IPS-20b (cell line): ENCODE measurements at regions not wholly inside any gene's neighbourhood (a gene's known extent, or its start where the extent isn't known, plus 50 kb on each side); places are given as distances from the start of the nearest gene placed in this dataset.

Experiments
- H3K27ac ChIP-seq: one replicate; pipeline ENCODE4 v1.5.1; 2013; ENCODE audit warnings: low read length
- H3K27me3 ChIP-seq: 2 replicates; pipeline ENCODE4 v1.6.1; 2013; ENCODE audit warnings: mild to moderate bottlenecking, low read length, inconsistent platforms; ENCODE audit not compliant: insufficient read depth
- H3K36me3 ChIP-seq: 2 replicates; pipeline ENCODE4 v1.6.1; 2013; ENCODE audit warnings: low read depth, mild to moderate bottlenecking, inconsistent platforms, low read length, moderate library complexity; ENCODE audit not compliant: insufficient read depth
- H3K4me1 ChIP-seq: 2 replicates; pipeline ENCODE4 v1.6.1; 2013; ENCODE audit warnings: mild to moderate bottlenecking, control low read depth, inconsistent platforms, low read length, moderate library complexity; ENCODE audit not compliant: insufficient read depth
- H3K4me3 ChIP-seq: 2 replicates; pipeline ENCODE4 v1.5.1; 2013; ENCODE audit warnings: mild to moderate bottlenecking, low read length, inconsistent platforms
- H3K9ac ChIP-seq: 2 replicates; pipeline ENCODE4 v1.6.1; 2013; ENCODE audit warnings: low read depth, mild to moderate bottlenecking, inconsistent platforms, low read length, moderate library complexity
- H3K9me3 ChIP-seq: 2 replicates; pipeline ENCODE4 v1.6.1; 2013; ENCODE audit warnings: mild to moderate bottlenecking, low read depth, low read length, inconsistent platforms; ENCODE audit not compliant: insufficient read depth

- Histone ChIP-seq H3K27ac (no peak overlapping the region), H3K36me3 (no peaks in the 10 kb centered on the region), H3K9ac (no peak overlapping the region), H3K9me3 (no peaks in the 10 kb centered on the region), H3K4me1 (peaks cover 17% of the 10 kb centered on the region; the same call in 1 of the 2 replicates), H3K4me3 (no peak overlapping the region), H3K27me3 (no peaks in the 10 kb centered on the region)
Observed at GRCh38 chr18:8977166-8977565, 125.3 kb upstream of the NDUFV2 start.

GRCh38 chr18:8977701-8978100, 124.8 kb upstream of the NDUFV2 start:
- H3K27ac ChIP-seq, result no peak overlapping the region

GRCh38 chr18:8978394-8978793, 124.1 kb upstream of the NDUFV2 start:
- H3K4me1 ChIP-seq, result peaks cover 17% of the 10 kb centered on the region; the same call in 1 of the 2 replicates
- H3K4me3 ChIP-seq, result no peak overlapping the region
- H3K9me3 ChIP-seq, result no peaks in the 10 kb centered on the region
- no peaks in the 10 kb centered on the region for H3K27me3 ChIP-seq
- no peak overlapping the region for H3K27ac ChIP-seq
- H3K9ac ChIP-seq, result no peak overlapping the region
- H3K36me3 ChIP-seq, result no peaks in the 10 kb centered on the region

More at GRCh38 chr18:8977701-8978100, 124.8 kb upstream of the NDUFV2 start:
- Histone ChIP-seq H3K27me3 (no peaks in the 10 kb centered on the region), H3K4me1 (peaks cover 17% of the 10 kb centered on the region; the same call in 1 of the 2 replicates), H3K9ac (no peak overlapping the region), H3K36me3 (no peaks in the 10 kb centered on the region), H3K4me3 (no peak overlapping the region), H3K9me3 (no peaks in the 10 kb centered on the region)

GRCh38 chr18:8979258-8979988, 123.1 kb upstream of the NDUFV2 start:
- Histone ChIP-seq H3K27me3 (no peaks in the 10 kb centered on the region), H3K9ac (no peak overlapping the region), H3K36me3 (no peaks in the 10 kb centered on the region), H3K27ac (no peak overlapping the region), H3K4me1 (peaks cover 17% of the 10 kb centered on the region; the same call in 1 of the 2 replicates), H3K9me3 (no peaks in the 10 kb centered on the region), H3K4me3 (no peak overlapping the region)

GRCh38 chr18:8980496-8980895, 122.0 kb upstream of the NDUFV2 start:
- Histone ChIP-seq H3K9me3 (no peaks in the 10 kb centered on the region), H3K9ac (no peak overlapping the region), H3K4me3 (no peak overlapping the region), H3K27ac (no peak overlapping the region), H3K36me3 (no peaks in the 10 kb centered on the region), H3K27me3 (no peaks in the 10 kb centered on the region), H3K4me1 (peaks cover 17% of the 10 kb centered on the region; the same call in 1 of the 2 replicates)

- Histone ChIP-seq H3K4me3 (peak overlapping the region; percentile 24; the same call in 1 of the 2 replicates), H3K9ac (no peak overlapping the region), H3K27me3 (no peaks in the 10 kb centered on the region), H3K27ac (no peak overlapping the region), H3K9me3 (no peaks in the 10 kb centered on the region), H3K4me1 (peaks cover 17% of the 10 kb centered on the region; the same call in 1 of the 2 replicates), H3K36me3 (no peaks in the 10 kb centered on the region)
Observed at GRCh38 chr18:8980918-8981317, 121.6 kb upstream of the NDUFV2 start.

GRCh38 chr18:8982416-8983183, 119.9 kb upstream of the NDUFV2 start:
- Histone ChIP-seq H3K27ac (no peak overlapping the region), H3K27me3 (no peaks in the 10 kb centered on the region)

GRCh38 chr18:8983195-8983594, 119.3 kb upstream of the NDUFV2 start:
- Histone ChIP-seq H3K9ac (no peak overlapping the region), H3K27me3 (no peaks in the 10 kb centered on the region), H3K4me1 (peaks cover 10% of the 10 kb centered on the region; the same call in 1 of the 2 replicates), H3K4me3 (no peak overlapping the region), H3K9me3 (no peaks in the 10 kb centered on the region), H3K36me3 (no peaks in the 10 kb centered on the region), H3K27ac (no peak overlapping the region)

More at GRCh38 chr18:8982416-8983183, 119.9 kb upstream of the NDUFV2 start:
- no peaks in the 10 kb centered on the region for H3K36me3 ChIP-seq
- no peaks in the 10 kb centered on the region for H3K9me3 ChIP-seq
- H3K4me1 ChIP-seq, result peaks cover 10% of the 10 kb centered on the region; the same call in 1 of the 2 replicates
- no peak overlapping the region for H3K4me3 ChIP-seq
- H3K9ac ChIP-seq, result no peak overlapping the region

- Histone ChIP-seq H3K36me3 (no peaks in the 10 kb centered on the region), H3K27ac (no peak overlapping the region), H3K4me1 (peaks cover 10% of the 10 kb centered on the region; the same call in 1 of the 2 replicates), H3K9me3 (no peaks in the 10 kb centered on the region), H3K27me3 (no peaks in the 10 kb centered on the region), H3K4me3 (no peak overlapping the region), H3K9ac (no peak overlapping the region)
Observed at GRCh38 chr18:8984131-8984721, 118.3 kb upstream of the NDUFV2 start.

- H3K27me3 ChIP-seq, result no peaks in the 10 kb centered on the region
- H3K9ac ChIP-seq, result no peak overlapping the region
- H3K4me1 ChIP-seq, result no peaks in the 10 kb centered on the region
- no peaks in the 10 kb centered on the region for H3K9me3 ChIP-seq
- no peaks in the 10 kb centered on the region for H3K36me3 ChIP-seq
- H3K27ac ChIP-seq, result no peak overlapping the region
- no peak overlapping the region for H3K4me3 ChIP-seq
Observed at GRCh38 chr18:8987241-8987640, 115.3 kb upstream of the NDUFV2 start.

- Histone ChIP-seq H3K4me1 (no peaks in the 10 kb centered on the region), H3K27ac (no peak overlapping the region), H3K4me3 (no peak overlapping the region), H3K27me3 (no peaks in the 10 kb centered on the region), H3K9me3 (no peaks in the 10 kb centered on the region), H3K36me3 (no peaks in the 10 kb centered on the region), H3K9ac (no peak overlapping the region)
Observed at GRCh38 chr18:8988260-8988871, 114.1 kb upstream of the NDUFV2 start.
